ENCODE measurements at regions not wholly inside any gene's neighbourhood (a gene's known extent, or its start where the extent isn't known, plus 50 kb on each side); places are given as distances from the start of the nearest gene placed in this dataset.

- TF ChIP-seq, protein P1, sequence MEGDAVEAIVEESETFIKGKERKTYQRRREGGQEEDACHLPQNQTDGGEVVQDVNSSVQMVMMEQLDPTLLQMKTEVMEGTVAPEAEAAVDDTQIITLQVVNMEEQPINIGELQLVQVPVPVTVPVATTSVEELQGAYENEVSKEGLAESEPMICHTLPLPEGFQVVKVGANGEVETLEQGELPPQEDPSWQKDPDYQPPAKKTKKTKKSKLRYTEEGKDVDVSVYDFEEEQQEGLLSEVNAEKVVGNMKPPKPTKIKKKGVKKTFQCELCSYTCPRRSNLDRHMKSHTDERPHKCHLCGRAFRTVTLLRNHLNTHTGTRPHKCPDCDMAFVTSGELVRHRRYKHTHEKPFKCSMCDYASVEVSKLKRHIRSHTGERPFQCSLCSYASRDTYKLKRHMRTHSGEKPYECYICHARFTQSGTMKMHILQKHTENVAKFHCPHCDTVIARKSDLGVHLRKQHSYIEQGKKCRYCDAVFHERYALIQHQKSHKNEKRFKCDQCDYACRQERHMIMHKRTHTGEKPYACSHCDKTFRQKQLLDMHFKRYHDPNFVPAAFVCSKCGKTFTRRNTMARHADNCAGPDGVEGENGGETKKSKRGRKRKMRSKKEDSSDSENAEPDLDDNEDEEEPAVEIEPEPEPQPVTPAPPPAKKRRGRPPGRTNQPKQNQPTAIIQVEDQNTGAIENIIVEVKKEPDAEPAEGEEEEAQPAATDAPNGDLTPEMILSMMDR (IDR thresholded peaks at IDR 0.05; ENCODE audit: insufficient read depth, low read length), result no peak
- TF ChIP-seq POLR2AphosphoS5 (IDR thresholded peaks at IDR 0.05; ENCODE audit: low read depth), result no peak
Observed at GRCh38 chr11:13207270-13207664, 70.3 kb upstream of the BMAL1 start.

Data from HL-60 (cell line).